Germinal center (tissue), 1 donor: ENCODE measurements at regions not wholly inside any gene's neighbourhood (a gene's known extent, or its start where the extent isn't known, plus 50 kb on each side); places are given as distances from the start of the nearest gene placed in this dataset.
A peak's percentile ranks its signal among the peaks of the same experiment; 100 is the strongest.

Experiments used
- DNase-seq: peaks from one replicate; pipeline ENCODE4 v3.0.0; 2012; ENCODE audit warnings: mixed read lengths, low spot score

GRCh38 chr7:32264702-32265284 lies 194.6 kb upstream of the PDE1C start:
- no peak for DNase-seq

GRCh38 chr7:32263611-32264010 lies 193.4 kb upstream of the PDE1C start:
- no peak for DNase-seq

GRCh38 chr7:32262315-32262714 lies 192.1 kb upstream of the PDE1C start:
- no peak for DNase-seq

DNA sequence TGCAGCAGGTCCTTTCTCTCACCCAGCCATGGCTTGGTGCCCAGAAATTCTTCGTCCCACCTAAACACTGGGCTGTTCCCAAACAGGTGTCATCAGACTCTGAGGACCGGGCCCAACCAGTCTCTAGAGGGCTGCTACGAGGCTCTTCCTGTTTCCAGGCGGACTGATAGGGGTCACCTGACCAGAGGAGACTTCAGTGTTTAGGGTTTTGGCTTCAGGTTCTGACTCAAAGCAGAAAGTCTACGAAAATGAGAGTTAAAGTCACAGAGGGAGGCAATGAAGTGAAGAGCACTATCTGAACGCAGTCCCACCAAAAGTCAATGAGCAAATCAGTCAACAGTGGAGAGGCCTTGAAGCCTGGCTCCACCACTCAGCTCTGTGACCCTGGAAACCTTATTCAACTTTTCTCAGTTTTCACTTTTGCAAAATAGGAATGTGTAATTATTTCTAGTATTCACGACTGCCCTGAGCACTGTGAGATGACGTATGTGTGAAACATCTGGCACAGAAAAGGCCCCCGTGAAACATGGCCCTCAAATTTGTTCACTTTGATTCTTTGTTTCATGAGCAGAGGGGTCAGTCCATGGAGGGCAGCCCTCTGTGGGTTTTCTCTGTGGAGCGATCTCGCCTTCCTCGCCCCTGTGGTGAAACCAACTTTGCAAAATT lies 189.9 kb upstream of the PDE1C start:
- DNase-seq: no peak

- DNase-seq: no peak
Measured at GRCh38 chr7:32258265-32258664, 188.1 kb upstream of the PDE1C start.

- DNase-seq: no peak
Measured at GRCh38 chr7:32257621-32258020, 187.4 kb upstream of the PDE1C start.

DNA sequence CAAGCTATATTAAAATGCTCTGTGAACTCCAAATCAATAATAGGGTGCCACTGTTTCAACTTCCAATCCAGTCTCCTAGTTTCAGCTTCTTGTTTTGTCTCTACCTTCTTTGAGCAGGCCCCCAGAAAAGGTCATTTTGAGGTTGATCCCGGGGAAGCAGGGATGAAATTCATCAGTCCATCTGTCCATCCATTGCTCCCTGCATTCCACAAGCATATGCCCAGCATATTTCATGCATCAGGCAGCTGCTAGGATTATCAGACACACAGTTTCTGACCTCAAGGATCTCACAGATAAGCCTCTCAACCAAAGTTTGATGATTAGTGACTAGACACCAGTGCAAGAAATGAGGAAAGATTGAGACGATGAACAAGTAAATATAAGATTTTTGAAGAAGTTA lies 186.6 kb upstream of the PDE1C start:
- no peak for DNase-seq

DNA sequence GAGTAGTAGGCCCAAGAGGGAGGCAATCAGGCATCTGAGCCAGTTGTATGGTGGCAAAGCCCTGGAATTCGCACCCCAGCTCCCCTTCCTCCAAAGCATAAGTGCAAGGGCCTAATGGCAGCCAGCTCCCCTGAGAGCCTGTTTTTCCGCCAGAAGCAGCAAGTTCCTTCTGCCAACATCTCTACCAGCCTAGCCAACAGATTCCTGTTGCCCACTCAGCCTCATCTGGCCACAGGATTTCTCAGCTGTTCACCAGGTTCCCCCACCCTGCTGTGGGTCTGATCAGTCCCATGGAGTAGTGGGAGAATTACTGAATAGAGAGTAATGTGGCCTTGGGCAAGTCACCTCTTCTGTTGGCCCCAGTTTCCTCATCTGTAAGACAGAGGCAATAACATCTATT lies 186.2 kb upstream of the PDE1C start:
- DNase-seq: no peak

- DNase-seq: peak; percentile 5
Measured at GRCh38 chr7:32255036-32255435, 184.8 kb upstream of the PDE1C start.

- no peak for DNase-seq
Measured at GRCh38 chr7:32253299-32253698, 183.1 kb upstream of the PDE1C start.

DNA sequence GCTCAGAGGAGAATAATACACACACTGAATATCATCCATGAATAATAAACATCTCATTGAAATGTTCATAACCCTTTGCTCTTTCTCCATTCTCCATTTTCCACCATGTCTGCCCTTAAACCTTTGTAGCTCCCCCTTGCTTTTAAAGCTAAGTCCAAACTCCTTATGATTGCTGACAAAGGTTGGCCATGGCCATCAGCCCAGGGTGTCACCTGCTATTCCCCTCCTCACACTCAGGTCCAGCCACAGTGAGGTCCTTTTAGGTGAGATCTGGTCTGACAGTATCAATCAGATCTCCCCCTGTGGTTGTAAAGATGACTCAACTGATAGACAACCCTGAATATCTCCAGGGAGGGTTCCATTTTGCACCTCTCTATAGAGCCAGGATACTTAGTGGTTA lies 181.5 kb upstream of the PDE1C start:
- DNase-seq: no peak

GRCh38 chr7:32250471-32251260 lies 180.5 kb upstream of the PDE1C start:
- DNase-seq: no peak

DNA sequence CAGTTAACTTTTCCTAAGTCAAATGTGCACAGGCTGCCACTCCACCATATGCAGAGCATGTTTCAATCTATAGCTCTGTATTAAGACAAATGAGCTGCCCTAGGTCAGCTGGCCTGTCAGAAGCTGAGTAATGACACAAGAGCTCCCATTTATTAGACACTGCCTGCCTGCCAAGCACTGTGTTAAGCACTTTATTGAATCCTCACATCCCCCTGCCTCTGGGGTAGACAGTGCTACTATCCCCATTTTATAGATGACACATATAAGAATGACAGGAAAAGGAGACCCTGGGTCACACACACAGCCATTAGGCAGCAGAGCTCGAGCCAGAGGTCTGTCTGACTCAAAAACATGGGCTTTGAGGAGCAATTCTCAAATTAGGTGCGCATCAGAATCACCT lies 179.8 kb upstream of the PDE1C start:
- no peak for DNase-seq

- no peak for DNase-seq
Measured at GRCh38 chr7:32248522-32248921, 178.3 kb upstream of the PDE1C start.

GRCh38 chr7:32244806-32245345 lies 174.7 kb upstream of the PDE1C start:
- no peak for DNase-seq

DNA sequence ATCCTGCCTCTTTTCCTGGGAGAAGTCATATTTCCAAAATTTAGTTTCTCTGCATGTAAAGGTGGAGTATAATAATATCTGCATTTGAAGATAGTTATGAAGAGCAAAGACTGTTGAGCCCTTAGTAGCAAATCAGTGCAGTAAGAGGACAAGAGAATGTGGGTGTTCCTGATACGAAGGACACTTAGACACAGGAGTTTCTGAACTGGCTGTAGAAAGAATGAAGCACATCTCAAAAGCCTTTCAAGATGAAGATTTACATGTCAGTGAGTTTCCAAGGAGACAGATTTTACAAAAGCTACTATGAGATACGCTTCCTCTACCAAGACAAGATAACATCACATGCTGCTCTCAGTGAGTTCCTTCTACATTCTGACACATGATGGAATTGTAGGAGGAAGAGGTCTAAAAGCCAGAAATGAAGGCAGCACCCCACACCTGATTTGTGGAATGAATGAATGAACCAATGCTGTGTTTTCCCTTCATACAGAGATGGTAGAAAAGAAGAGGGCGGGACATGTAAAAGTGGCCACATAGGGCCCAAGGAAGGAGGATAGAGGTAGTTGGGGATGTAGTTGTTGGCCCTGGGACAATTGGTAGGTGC lies 173.6 kb upstream of the PDE1C start:
- no peak for DNase-seq

DNA sequence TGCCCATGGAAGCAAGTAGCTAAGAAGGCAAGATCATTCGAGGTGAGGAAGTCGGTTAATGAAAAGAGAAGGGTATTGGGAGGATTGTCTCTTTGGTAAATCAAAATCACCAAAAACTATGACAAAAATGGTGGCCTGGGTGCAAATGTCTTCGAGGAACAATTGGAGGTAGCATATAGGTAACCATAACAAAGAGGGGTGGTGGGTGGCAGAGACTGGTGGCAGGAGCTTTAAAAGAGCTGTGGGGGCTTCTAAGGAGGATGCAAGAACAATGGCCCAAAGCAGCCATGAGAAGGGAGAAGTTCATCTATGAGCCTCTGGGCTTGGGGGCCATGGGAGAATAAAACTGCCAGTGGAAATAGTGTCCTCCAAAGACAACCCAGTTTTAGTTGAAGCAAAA lies 172.2 kb upstream of the PDE1C start:
- DNase-seq: no peak

DNA sequence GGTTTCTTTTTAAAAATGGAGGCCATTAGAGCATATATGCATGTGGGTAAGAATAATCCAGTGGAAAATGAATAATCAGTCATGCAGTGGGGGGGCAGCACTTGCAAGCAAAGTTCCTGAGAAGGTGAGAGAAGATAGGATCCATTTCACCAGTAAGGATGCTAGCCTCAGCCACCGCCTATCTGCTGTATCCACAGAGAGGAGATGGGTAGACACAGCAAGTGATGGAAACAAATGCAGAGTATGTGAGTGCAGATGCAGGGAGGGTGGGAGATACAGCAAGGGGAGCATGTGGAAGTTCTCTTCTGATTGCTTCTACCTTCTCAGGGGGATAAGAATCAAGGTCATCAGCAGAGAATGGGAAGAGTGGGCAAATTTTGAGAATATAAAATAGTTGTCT lies 171.4 kb upstream of the PDE1C start:
- DNase-seq: no peak

DNA sequence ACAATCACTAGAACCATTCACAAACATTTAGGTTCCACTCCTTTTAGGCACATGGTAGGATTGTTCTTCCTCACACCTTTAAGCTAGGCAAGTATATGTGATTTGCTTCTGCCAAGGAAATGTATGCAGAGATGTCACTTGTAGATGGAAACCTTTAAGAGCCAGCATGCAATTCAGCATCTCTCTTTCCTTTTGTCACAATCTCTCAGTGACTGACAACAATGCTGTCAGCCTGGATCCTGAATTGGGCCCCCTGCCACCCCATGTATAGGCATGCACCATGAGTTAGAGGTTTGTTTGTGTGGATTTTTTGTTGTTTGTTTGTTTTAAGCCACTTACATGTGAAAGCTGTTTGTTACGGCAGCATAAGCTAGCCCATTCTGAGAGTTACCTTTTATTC lies 169.6 kb upstream of the PDE1C start:
- DNase-seq: no peak

DNA sequence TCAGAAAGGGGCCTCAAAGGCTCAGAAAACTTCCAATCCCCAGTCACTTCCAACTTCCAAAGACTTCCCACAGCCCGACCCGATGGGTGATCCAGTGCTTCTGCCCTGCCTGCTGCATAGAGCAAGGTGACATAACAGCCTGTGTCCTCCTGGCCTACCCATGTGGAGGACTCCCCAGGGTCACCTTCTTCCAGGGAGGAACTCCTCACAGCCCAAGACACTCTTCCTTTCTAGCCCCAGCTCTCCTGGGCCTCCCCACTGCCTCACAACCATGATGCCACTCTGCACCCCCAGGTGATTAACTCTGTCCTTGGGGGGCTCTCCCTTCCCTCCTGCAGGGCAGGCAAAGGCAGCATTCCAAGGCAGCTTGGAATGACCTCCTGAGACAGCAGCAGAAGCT lies 158.4 kb upstream of the PDE1C start:
- DNase-seq: no peak

DNA sequence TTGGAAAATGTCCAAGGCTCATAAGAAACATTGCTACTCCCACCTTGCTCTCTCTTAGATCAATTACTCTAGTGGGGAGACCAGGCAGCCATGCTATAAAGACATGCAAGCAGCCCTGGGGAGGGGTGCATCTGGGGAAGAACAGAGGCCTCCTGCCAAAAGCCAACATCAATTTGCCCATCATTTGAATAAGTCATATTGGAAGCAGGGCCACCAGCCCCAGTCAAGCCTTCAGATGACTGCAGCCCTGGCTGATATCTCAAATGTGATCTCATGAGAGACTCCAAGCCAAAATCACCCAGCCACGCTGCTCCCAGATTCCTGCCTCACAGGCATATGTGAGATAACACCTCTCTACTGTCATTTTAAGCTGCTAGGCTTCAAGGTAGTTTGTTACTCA lies 157.5 kb upstream of the PDE1C start:
- DNase-seq: no peak

DNA sequence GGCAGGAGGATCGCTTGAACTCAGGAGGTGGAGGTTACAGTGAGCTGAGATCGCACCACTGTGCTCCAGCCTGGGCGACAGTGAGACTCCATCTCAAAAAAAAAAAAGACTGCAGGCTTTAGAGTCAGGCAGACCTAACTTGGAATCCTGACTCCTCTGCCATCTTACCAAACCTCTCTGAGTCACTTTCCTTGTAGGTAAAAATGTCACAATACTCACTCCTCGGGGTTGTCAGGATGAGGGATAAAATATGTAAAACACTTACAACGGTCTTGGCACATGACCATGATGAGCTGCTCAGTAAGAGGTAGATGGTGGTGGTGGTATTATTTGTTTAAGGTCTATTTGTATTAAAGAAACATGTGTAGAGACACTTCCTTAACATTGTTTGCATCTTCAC lies 154.1 kb upstream of the PDE1C start:
- no peak for DNase-seq

DNA sequence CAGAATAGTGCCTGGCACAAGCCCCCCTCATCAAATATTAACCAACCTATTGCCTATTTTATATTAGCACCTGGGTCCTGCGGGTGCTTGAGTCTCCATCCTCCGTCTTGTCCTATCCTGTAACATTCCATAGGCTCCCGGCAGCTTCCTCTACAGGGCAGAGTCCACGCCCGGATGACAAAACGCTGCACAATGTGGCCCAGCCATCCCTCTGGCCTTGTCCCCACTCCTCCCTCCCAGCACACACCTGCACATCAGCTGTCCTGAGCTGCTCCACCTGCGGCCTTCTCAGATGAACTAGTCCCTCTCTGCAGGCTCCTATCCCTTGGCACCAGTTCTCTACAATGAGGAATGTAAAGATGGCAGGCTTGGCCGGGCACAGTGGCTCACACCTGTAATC lies 153.5 kb upstream of the PDE1C start:
- DNase-seq: no peak
